Astrocyte of the cerebellum (primary cell): ENCODE measurements at regions not wholly inside any gene's neighbourhood (a gene's known extent, or its start where the extent isn't known, plus 50 kb on each side); places are given as distances from the start of the nearest gene placed in this dataset.

Experiments
- DNase-seq: peaks from one replicate; pipeline ENCODE4 v3.0.0-alpha.2; 2011; ENCODE audit warnings: low read depth
- H3K4me3 ChIP-seq: 2 replicates; pipeline ENCODE4 v1.5.1; 2011; ENCODE audit warnings: mild to moderate bottlenecking, low read depth, low read length, moderate library complexity
- in situ Hi-C: cut with HindIII; loops from 2 replicates; pipeline ENCODE4 v1.10.0; 2017; ENCODE audit warnings: low sequenced_read_pairs
- TF ChIP-seq, protein P1 (sequence below): IDR thresholded peaks from 2 replicates; pipeline ENCODE4 v1.5.1; 2012; ENCODE audit warnings: low read length, low read depth, moderate library complexity, mild to moderate bottlenecking; ENCODE audit errors: missing control alignments

DNA sequence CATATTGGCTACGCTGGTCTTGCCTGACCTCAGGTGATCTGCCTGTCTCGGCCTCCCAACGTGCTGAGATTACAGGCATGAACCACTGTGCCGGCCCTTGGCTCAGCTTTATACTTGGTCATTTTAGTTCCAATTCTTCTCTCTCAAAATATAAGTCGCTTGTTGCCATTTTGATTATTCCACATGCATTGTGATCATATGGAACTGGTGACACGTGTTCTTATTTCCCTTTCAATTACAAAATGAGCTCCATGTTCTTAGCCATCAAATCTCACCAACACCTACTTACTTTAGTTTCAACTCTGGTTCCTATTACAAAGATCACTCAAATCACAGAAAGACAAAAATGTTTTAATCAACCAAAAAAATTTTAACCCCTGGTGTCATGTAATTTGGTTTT is 1711.7 kb downstream of the TP53TG3F start:
- H3K4me3 ChIP-seq: no peak overlapping the region
- TF ChIP-seq, protein P1, sequence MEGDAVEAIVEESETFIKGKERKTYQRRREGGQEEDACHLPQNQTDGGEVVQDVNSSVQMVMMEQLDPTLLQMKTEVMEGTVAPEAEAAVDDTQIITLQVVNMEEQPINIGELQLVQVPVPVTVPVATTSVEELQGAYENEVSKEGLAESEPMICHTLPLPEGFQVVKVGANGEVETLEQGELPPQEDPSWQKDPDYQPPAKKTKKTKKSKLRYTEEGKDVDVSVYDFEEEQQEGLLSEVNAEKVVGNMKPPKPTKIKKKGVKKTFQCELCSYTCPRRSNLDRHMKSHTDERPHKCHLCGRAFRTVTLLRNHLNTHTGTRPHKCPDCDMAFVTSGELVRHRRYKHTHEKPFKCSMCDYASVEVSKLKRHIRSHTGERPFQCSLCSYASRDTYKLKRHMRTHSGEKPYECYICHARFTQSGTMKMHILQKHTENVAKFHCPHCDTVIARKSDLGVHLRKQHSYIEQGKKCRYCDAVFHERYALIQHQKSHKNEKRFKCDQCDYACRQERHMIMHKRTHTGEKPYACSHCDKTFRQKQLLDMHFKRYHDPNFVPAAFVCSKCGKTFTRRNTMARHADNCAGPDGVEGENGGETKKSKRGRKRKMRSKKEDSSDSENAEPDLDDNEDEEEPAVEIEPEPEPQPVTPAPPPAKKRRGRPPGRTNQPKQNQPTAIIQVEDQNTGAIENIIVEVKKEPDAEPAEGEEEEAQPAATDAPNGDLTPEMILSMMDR: no peak
- in situ Hi-C loops: no loop called here
- no peak for DNase-seq

DNA sequence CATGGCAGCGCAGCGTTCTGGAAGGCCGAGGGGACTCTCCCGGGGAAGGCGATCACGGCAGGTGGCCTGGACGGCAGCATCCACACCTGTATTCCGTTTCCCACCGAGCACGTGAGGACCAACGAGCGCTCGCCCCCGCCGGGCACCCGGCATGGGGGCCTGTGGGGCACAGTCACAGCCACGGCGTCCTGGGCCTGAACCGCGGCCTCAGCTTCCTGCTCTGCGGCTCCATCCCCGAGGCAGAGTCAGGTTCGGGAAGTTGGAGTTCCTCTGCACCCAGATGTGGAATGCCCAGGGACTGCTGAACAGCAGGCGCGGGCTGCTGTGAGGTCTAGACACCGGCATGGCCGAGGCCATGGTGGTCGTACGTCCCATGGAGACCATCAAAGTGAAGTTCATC is 1713.9 kb downstream of the TP53TG3F start:
- TF ChIP-seq, protein P1: no peak
- in situ Hi-C loops: no loop called here
- H3K4me3 ChIP-seq: no peak overlapping the region
- DNase-seq: no peak

DNA sequence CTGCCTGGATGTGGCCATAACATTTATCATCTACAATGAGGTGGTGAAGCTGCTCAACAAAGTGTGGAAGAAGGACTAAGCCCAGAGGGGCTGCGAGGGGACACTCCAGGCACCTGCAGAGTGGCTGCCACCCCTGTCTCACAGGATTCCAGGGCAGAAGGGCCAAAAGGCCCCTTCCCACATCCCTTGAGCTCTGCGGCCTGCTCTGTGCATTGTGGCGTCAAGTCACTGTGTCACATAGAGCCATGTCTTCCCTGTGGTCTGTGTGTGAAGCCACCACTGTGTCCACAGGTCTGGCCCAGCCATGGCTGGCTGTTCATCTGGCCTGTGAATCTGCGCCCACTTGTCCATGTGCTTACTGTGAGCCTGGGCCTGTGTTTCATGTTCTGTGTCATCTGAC is 1714.6 kb downstream of the TP53TG3F start:
- no peak for DNase-seq
- H3K4me3 ChIP-seq: no peak overlapping the region
- TF ChIP-seq, protein P1: no peak
- in situ Hi-C loops: no loop called here

DNA sequence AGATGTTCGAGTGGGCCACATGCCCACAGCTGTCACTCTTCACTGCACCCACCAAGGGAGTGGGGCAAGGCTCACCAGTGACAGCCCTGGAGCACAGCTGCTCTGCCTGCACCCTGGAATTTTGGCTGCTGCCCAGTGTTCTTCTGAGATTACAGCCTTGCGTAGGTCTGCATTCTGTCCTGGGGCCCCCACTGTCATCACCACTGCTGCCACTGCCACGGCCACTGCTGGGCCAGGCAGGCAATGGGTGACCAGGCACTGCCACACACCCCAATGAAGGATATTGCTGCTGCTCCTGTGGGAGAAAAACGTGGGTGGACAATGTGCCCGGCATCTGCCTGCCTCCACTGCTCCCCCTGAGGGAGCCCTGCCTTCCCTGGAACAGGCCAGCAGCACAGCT is 1717.0 kb downstream of the TP53TG3F start:
- no peak overlapping the region for H3K4me3 ChIP-seq
- in situ Hi-C loops: no loop called here
- TF ChIP-seq, protein P1: no peak
- DNase-seq: no peak

DNA sequence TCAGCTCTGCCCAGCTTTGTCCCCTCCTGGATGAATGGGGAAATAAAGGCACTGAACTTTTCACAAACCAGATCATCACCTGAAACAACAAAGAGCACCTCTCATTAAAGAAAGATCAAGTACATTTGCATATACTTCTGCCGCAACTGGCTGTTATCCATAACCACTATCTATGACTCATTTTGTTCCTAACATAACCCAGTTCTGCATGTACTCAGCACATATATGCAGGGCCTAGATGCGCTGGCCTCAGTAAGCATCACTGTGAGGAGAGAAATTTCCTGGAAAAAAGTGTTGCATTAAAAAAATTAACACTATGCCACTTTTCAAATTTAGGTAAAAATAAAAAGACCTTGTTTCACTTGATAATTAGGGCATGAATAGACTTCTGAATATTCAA is 1718.4 kb downstream of the TP53TG3F start:
- TF ChIP-seq, protein P1: no peak

DNA sequence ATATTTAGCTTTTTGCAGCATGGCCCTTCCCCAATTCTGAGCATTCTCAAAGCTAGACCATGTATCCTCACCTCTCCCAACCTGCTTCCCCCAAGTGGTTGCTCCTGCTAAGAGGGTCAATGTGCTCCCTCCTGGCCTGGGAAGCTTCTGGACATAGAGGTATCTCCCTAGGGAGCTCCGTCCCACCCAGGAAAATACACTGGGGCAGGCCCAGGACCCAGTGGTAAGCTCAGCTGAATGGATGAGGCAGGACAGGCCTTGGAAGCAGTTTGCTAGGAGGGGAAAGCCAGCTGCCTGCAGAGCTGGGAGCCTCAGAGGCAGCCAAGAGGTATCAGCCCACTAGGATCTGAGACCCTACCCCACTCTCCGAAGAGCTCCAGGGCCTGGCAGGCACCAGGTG is 1721.6 kb downstream of the TP53TG3F start:
- no peak for DNase-seq
- TF ChIP-seq, protein P1: no peak
- in situ Hi-C loops: no loop called here
- H3K4me3 ChIP-seq: no peak overlapping the region

More for the DNA sequence above, 1718.4 kb downstream of the TP53TG3F start:
- H3K4me3 ChIP-seq: no peak overlapping the region
- DNase-seq: no peak
- in situ Hi-C loops: no loop called here
